NOMO-1 treated with DMSO at 0.1 percent for 48 hours (cell line): ENCODE measurements at regions not wholly inside any gene's neighbourhood (a gene's known extent, or its start where the extent isn't known, plus 50 kb on each side); places are given as distances from the start of the nearest gene placed in this dataset.

Experiments used
- DNase-seq: peaks from one replicate; lab custom pipeline; 2025; ENCODE audit not compliant: unreplicated experiment; lab: John Stamatoyannopoulos, UW

DNA sequence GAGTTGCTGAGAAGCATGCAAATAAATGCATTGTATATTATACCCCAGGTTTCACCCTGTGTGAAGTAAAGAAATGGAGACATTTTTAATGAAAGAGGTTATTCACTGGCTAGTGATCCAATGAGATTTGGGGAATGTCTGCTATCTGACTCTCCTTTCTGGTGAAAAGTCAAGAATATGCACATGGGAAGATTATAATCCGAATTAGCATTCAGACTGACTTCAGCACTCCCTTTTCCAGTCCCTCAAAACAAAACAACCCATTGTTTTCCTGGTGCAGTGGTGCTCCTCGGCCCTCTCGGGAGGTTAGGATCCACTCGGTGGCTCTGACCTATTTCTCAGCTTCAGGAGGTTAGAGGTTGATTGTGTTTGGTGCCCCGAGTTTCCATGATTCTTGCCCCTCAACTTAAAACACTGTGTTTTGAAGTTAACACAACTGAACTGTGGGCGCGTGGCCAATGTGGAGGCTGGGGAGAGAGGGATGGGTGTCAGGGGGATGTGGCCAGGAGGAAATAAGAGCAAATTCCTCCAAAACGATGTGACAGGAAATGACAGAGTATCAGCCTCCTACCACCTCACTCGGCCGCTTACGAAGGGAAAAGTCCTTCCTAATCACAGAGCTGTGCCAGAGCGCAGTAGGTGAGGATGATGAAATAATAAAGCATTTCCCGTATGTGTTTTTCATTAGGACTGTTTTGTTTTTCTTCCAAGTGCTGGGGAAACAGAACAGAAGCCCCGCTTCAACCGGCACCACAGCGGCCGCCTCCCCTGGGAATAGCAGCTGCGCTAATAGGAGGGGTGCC, 440.1 kb downstream of the MTX2 start:
- DNase-seq = no peak

DNA sequence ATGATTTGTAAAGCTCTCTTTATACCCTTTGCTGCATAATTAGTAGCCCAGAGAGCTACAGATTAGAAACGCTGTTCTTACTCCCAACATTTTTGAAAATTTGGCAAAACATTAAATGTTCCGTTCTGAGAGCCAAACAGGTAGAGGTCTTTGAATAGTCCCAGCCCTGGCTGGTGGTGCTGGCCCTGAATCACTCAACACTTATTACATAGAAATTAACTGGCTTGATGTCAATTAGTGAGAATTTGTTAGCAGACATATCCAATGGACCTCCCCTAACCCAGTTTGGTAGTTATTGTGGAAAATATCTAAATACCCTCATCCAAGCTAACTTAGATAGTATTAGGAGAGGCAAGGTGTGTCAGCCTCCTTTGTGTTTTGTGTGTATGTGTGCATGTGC, 440.7 kb downstream of the MTX2 start:
- DNase-seq = no peak

DNA sequence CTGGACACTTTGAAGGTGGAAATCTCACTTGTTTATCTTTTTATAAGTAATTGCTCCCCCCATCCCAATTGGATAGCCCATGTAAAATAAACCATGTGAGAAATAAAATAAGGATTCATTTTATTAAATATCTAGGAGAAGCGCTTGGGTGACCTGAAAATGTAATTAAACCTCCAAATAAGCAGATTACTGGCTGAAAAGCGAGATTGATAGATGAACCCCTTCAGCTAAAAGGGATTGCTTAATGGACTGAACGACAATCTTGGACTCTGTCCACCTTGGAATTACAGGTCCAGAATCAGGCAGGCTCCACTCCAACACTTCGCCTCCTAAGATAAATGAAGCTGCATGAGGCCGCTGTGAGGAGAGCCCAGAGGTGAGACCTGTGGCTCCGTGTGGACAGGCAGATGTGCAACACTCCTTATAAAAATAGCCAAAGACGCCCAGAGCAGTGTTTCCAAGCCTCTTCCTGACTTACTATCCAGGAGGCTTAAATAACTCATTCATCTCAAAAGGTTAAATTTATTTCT, 441.5 kb downstream of the MTX2 start:
- DNase-seq = no peak

DNA sequence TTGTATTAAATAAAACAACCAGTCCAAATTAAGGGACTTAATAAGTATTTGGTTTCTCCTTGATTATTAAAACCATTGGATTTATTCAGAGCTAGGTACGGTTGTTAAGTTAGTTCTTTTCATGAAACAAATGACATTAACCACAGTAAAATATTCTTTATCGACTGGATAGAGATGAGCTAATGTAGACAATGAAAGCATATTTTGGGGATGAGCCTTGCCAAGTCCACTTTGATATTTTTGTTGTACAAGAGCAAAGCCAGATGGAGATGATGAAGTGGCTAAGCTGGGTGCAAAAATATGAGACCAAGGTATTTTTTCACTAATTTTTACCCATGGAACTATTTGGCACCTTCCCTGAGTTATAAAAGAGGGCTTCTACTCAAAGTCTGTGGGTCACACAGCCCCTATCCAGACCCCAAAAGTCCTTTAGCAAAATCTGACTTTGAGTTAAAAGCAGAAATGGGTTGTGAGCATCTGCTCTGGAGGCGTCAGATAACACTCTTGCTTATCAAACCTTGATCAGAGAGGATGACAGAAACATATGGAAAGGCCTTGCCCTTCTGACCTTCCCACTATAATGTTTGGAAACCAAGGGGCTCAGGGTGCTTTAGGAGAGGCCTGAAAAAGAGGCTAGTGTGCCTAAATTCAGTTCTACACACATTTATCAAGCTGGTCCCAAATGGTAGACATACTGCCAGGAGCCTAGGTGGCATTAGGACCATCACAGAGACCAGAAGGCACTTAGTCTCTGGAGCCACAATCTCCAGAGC, 456.8 kb downstream of the MTX2 start:
- DNase-seq = no peak

DNA sequence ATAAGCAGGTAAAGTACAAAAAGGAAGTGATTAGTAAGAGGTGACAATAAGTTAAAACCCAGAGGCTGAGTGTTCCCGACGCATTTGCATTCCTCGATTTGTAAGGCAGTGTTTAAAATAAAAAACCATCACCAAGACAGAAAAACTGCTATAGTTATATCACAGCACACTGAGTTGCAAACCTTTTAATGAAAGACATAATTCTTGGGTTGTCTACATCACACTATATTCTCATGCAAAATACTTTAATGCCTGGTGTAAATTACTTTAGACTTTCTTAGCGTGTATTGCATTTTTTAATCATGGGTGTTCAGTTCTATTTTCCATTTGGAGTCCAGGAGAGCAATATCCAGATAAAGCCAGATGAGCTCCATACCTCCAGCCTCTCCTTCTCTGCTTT, 458.5 kb downstream of the MTX2 start:
- no peak for DNase-seq

DNA sequence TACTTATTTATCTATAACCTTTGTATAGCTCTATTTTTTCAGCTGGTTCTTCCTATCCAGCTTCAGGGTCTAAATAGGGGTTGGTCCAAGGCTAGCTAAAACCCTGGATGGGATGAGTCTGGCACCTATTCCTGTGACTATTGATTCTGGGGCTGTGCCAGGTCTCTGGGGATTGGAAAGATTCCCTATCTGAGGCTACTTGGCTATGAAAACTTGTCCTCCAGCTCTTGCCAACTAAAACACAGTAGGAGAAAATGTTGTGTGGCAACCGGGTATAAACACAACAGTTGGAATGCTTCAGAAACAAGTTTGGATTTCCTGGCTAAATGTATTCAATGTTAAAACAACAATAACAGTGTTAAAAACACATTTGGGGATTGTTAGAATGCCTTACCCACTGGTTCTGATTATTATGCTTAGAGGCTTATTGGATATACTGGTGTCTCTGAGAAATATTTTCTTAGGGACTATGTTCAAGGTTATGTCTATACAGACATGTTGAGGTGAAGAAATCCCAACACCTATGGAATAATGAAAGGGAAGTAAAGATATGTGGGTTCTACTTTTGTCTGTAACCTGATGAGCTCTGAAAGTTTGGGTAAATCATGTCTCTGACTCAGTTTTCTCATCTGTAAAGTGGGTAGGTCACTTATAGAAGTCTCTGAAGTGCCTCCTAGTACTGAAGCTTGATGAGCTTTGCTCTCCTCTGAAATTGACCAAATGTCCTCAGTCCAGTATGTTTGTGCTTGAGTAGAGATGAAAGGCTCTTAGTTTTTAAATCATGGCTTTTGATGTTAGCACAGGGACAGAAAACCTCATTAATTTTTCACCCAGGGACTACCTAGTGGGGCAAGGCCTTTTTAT, 460.7 kb downstream of the MTX2 start:
- DNase-seq = no peak

DNA sequence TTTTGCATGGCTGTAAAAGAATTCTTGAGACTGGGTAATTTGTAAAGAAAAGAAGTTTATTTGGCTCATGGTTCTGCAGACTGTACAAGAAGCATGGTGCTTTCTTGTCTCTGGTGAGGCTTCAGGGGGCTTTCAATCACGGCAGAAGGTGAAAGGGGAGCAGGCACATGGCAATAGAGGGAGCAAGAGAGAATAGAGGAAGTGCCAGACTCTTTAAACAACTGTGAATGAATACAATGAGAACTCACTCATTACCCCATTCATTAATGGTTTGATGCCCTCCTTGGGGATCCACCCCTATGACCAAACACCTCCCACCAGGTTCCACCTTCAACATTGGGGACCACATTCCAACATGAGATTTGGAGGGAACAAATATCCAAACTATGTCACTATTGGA, 463.5 kb downstream of the MTX2 start:
- no peak for DNase-seq

DNA sequence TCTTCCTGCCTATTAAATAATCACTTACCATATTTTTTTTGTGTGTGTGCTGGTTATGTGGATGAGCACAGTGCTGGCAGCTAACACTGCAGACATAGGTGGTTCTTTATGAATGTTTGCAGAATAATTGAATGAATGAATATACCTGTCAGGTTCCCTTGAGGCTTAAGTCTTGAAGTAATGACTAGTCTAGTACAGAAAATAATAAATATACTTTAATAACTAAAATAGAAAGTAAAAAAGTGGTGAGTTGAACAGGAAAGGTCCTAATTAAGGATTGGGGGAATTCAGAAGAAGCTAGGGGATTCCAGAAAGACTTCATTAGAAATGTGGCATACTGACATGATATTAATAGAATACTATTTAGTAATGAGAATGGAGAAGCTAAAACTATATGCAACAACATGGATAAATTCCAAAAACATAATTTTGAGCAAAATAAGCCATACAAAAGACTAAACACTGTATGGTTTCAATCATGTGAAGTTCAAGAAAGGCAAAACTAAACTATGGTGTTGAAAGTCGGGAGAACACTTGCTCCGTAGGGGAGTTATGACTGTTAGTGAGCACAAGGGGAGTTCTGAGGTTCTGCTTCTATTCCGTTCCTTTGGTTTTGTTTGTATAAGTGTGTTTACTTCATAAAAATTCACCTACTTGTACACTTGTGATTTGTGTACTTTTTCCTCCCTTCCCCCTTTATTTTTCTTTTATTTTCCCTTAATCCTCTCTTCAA, 464.6 kb downstream of the MTX2 start:
- DNase-seq = no peak

DNA sequence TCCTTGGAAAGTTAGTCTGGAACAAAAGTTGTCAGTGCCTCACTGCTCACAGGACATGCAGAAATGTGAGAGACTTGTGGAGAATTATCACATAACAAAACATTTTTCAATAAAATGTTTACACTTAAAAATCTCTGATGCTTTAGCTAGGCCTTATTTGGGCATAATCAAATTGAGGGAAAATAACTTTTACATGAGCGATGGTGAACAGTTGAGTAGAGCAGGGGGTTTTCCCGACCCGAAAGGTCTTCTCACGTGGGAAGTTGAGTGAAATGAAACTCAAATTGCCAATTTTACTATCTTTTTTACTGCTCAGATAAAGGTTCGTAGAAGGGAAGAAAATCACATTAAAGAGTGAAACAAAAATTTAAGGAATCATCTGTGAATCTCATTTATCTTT, 465.6 kb downstream of the MTX2 start:
- DNase-seq = no peak

DNA sequence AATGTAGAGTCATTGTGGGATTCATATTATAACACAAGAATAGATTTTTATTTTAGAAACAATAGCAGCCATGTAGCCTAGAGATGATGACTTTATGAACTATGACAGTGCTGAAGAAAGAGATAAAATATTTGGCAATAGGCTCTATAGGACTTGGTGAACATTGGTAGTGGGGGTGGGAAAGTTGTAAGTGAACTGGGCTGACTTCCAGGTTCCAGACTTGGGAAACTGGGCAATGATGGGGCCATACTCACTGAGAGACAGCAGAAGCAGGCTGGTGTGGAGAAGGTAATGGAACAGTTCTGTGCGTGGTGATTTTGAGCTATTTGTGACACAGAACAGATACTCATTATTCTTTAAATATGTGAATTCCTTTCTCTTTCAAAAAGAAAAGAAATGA, 470.3 kb upstream of the HNRNPA3 start:
- no peak for DNase-seq

DNA sequence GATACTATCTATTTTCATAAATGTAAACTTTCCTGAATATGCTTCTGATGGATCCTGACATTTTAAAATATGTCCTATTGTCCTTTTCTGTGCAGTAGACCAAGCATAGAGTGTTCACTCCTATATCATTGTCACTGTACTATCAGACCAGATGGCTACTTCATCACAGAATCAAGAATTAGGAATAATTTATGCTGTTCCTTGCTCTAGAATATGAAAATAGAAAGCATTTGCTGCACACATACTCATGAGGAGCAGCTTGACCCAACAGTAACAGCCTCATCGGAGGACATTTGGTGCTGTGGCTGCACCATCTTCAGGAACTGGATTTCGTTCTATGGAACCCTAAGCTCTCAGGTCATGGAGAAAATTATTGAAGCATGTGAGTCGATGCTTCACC, 468.9 kb upstream of the HNRNPA3 start:
- DNase-seq = no peak

DNA sequence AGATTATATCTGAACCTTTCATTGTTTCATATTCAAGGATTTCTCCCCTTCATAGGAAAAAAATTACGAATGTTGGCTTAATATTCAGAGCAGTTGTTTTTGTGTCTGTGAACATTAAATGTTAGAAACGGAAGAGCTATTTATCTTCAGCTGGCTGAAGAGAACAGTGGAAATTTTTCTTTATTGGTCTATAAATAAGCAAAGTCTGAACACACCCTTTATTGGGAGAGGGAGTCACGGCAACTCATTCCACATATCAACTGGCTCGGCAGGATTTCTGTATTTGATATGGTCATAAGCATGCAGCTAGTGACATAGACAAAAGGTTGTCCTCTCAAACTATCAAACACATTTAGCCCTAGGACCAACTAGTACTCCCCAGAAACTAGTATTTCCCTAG, 468.4 kb upstream of the HNRNPA3 start:
- no peak for DNase-seq

DNA sequence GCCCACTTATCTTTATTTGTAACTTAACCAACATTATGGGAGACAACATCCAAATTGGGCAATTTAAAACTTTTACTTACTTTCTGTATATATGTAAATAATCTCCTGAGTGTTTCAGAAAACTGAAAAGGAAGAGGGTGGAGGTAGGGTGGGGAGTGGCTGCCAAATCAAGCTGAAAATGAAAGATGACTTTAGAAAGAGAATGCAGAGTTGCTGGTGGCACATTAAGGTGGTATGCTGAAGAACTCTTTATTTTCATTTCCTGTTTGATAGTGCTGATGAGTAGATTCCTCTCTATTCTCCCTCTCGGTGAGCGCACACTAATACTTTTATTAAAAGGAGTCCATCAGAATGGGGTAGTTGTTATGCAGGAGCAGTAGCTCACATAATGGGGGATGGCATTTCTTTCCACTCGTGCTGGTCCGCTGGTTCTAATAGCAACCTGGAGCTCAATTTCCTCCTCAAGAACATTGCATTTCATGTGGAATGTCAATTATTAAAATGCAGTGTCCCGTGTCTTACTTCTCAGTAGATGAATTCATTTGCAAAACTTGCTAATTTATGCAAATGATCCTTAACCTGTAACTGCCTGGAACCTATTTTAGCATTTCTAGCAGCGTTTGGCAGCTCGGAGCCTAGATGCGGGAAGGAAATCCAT, 466.9 kb upstream of the HNRNPA3 start:
- no peak for DNase-seq

DNA sequence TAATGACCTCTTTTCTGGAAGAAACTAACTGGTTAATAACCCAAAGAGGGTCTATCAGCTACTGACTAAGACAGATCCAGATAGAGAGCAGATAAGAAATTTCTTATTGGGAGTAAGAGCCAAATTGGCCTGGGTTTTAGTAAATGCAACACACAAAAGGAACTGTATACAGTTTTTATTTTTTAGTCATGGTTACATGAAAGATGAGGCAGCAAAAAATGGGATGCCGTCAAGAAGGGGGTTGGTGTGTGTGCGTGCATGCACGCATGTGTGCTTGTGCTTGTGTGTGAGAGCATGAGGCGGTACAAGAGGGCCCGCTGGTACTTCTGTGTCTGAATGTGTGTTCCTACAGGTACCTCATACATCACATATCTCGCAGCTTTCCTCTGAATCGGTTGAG, 466.2 kb upstream of the HNRNPA3 start:
- no peak for DNase-seq

DNA sequence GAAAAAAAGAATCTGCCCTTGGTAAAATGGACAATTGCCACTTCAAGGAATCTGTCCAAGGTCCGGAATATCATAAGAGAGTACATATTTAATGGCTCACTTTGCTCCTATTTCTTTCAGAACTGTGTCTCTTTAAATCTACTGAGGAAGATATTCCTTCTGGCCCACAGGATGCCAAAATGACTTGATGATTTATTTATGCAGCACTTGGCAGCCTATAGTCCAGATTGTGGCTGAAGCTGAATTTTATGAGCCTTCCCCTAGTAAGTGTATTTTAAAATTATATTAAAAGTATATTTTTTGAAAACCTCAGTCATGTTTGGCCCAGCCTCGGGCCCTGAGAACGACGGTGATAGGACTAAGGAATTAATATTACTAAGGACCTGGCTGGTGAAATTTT, 465.1 kb upstream of the HNRNPA3 start:
- DNase-seq = no peak

DNA sequence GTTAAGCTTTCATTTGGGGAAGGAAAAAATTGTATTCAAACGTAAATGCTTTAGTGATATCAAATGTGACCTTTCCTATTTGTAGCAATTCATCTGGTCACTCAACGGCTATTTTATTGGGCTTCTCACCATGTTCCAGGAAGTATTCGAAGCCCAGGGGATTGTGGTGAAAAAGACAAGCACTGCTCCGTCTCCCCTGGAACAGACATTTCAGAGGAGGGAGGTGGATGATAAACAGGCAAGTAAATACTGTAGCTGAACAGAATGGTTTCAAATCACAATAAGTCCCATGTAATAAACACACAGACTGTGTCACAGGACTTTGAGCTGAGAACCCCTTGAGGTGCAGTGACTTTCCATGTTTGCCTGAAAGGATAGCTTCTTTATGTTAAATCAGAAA, 464.7 kb upstream of the HNRNPA3 start:
- no peak for DNase-seq

DNA sequence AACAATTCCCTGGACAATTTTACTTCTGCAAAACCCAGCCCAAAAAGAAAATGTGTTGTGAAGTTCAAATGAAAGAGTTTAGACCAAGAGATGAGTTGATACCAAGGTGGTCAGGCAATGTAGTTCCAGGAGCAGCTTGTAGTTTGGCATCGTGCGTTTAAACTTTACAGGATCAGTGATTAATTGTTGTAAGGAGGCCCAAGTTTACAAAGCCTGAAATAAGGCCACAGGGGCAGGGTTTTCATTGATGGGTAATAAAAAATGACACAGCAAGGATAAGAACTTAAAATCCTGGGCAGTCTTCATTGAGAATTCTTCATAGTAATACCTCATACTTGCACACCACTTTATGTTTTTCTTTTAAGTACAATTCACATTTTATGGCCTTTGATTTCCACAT, 463.9 kb upstream of the HNRNPA3 start:
- DNase-seq = no peak

DNA sequence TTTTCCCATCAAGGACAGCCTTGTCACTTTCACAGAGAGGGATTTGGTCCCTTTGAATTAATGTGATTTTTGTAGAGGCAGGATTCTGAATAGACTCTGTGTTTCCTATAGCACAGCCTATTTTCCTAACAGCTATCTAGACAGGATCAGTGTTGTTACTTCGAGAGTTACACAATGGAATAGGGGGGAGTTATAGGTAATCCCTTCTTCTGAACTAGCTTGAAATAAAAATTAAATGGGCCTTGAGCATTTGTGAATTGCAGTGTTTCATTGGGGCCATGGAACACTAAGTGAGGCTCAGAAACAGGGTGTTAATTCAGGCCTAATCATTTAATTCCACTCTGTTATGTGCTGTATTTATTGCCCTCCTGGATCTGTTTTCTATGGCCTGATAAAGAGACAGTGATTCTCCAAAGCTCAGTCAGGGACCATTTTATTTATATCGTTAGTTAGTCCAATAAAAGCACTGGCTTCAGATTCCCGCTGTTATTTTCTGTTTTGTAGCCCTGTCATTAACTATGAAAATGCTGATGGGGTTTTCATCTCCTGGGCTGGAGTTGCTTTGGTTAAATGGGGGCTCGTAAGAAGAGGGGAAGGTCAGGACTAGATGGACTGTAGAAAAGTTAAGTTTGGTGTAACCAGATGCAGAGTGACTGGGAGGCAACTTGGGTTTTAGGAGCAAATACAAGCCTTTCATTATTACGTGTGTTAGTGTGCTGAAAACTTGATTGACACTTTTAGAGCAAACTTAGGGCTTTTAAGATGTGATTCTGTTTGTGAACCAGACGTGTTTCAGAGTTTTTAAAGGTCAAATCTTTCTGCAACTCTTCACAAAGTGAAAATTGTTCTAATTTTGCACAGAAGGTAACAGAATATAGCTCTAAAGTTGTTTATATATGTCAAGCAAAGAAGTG, 461.0 kb upstream of the HNRNPA3 start:
- DNase-seq = no peak

DNA sequence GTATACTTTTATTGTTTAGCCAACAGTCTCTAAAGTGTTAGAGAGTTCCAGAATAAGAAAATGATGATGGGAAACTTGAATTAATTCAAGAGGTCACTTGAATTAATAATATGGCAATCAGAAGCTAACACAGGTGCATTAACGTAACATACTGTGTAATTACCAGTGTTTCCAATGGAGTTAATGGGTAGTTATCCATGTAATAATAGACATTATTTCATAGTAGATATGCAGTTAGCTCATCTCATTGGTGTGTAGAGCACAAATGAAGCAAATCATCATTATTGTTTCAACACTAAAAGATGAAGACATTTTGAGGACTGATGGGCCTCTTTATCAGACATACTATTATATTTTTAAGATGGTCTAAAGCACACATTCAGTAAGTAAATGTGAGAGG, 460.3 kb upstream of the HNRNPA3 start:
- no peak for DNase-seq
